ENCODE measurements at regions not wholly inside any gene's neighbourhood (a gene's known extent, or its start where the extent isn't known, plus 50 kb on each side); places are given as distances from the start of the nearest gene placed in this dataset.

DNA sequence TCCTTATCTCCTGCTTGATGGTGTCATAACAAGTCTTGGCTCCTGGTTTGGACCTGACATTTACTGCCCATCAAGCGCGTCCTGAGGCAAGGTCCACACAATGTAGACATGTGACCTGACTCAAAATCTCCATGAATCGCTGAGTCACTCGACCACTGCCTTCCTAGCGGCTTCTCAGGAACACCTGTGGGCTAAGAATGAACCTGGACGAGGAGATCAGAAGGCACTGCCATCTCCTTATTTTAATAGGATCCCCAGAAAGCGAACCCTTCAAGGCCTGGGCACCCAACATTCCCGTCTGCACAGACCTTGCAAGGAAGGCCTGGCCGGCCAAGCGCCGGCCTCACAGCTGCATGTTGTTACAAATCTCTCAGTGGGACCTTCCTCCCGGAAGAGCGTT lies 60.6 kb upstream of the IRX1 start:
- Mint-ChIP-seq H3K9me3 (peaks cover 21% of the 10 kb centered on the region), H3K27ac (no peak overlapping the region), H3K36me3 (no peaks in the 10 kb centered on the region), H3K4me1 (ENCODE audit: unreplicated experiment) (peaks cover 12% of the 10 kb centered on the region), H3K27me3 (no peaks in the 10 kb centered on the region), H3K4me3 (no peak overlapping the region)
- DNase-seq (ENCODE audit: extremely low spot score, unreplicated experiment) = no peak
- no peak for TF ChIP-seq CTCF (conservative IDR thresholded peaks at IDR 0.05)

DNA sequence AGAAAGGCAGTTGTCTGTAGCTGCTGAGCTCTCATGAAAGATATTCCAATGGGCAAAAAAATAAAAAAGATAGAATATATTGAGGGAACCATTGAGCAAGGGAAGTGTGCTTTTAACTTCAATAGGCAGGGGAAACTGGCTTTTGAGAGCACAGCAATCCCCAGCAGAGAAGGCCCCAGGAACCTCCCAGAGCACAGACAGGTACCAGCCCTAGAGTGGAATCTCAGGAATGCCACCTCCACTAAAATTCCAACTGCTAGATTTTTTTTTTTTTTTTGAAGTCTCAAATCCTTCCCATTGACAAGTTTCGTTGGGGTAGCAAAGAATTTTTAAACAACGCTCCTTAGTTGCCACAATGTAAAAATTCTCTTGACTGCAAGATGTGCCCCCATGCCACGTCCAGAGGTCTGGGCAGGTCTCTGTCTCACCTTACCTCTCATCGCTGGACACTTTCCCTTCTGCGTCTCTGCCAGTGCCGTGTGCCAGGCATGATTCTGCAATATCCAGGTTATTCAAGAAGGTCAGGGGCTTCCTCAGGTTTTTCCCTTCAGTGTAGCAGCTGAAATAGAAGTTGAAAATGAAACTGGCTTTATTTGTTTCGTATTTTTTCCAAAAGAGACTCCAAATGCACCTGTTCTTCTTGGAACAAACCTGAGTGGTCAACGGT lies 64.2 kb upstream of the IRX1 start:
- DNase-seq (ENCODE audit: extremely low spot score, unreplicated experiment) = no peak
- Mint-ChIP-seq H3K4me3 (no peak overlapping the region), H3K36me3 (no peaks in the 10 kb centered on the region), H3K9me3 (peaks cover 11% of the 10 kb centered on the region), H3K27me3 (no peaks in the 10 kb centered on the region), H3K27ac (peak overlapping the region; percentile 64), H3K4me1 (ENCODE audit: unreplicated experiment) (peaks cover 12% of the 10 kb centered on the region)
- no peak for TF ChIP-seq CTCF (conservative IDR thresholded peaks at IDR 0.05)

DNA sequence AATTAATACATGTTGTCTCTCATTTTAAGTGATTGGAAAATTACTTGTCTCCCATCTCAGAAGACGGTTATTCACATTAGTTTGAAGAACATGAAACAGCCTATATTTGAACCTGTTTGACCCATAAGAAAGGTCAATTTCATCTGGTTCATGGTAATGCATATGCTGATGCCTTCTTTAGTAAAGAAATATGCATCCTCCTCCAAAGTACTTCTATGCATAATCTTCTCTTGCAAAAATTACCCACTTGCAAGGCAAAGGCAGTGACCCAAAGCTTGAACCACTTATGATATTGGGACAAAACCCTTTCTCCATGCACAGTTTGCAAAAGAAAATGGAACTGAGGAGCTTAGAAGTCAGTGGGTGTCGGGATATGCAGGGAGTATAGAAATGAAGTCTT lies 65.4 kb upstream of the IRX1 start:
- no peak overlapping the region for H3K27ac Mint-ChIP-seq
- no peak for TF ChIP-seq CTCF (conservative IDR thresholded peaks at IDR 0.05)
- no peak overlapping the region for H3K4me3 Mint-ChIP-seq
- H3K4me1 Mint-ChIP-seq (ENCODE audit: unreplicated experiment) = peaks cover 12% of the 10 kb centered on the region
- DNase-seq (ENCODE audit: extremely low spot score, unreplicated experiment) = no peak
- H3K9me3 Mint-ChIP-seq = peaks cover 18% of the 10 kb centered on the region
- no peaks in the 10 kb centered on the region for H3K36me3 Mint-ChIP-seq
- no peaks in the 10 kb centered on the region for H3K27me3 Mint-ChIP-seq

DNA sequence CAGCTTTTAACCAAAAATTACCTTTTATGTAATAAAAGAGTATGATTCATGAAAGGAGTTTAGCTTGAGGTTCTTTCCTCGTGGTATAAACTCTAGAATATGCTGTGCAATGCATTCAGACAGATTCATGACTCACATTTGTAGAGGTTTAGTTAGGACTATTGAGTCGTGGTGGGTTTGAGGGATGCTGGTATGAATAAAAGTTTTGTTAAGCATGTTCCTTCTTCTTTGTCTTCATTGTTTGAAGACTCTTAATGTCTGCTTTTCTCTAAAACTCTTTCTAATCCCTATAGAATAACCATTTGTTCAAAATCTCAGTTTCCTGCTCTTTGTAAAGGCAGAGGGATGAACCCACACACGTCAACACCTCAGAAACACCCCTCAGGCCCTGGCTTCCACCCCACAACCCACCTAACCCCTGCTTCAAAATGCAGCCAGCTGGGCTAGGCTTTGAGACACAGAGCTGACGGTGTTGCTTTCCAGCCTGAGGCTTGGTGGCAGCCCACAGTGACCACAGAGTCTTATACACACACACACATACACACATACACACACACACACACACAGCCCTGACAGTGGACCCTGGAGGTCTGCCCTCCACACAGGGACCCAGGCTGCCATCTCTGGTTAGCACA lies 69.0 kb upstream of the IRX1 start:
- peaks cover 19% of the 10 kb centered on the region for H3K9me3 Mint-ChIP-seq
- H3K4me1 Mint-ChIP-seq (ENCODE audit: unreplicated experiment) = peaks cover 12% of the 10 kb centered on the region
- no peak overlapping the region for H3K27ac Mint-ChIP-seq
- H3K36me3 Mint-ChIP-seq = no peaks in the 10 kb centered on the region
- no peak overlapping the region for H3K4me3 Mint-ChIP-seq
- peaks cover 5% of the 10 kb centered on the region for H3K27me3 Mint-ChIP-seq
- TF ChIP-seq CTCF (conservative IDR thresholded peaks at IDR 0.05) = no peak
- DNase-seq (ENCODE audit: extremely low spot score, unreplicated experiment) = no peak

DNA sequence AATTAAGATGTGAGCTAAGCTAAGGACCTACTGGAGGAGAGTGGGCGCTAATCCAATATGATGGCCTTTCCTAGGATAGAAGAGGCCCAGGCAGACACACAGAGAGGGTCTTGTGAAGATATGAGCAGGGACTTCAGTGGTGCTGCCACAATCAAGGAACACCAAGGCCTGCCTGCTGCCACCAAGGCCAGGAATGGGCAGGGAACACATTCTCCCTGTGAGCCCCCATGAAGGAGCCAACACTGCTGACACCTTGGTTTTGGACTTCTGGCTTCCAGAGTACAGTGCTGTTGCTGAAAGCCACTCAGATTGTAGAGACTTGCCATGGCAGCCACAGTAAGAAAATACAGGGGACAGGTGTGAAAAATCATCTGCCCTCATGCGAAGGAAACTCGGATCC lies 73.1 kb upstream of the IRX1 start:
- H3K4me1 Mint-ChIP-seq (ENCODE audit: unreplicated experiment) = peaks cover 3% of the 10 kb centered on the region
- no peak overlapping the region for H3K27ac Mint-ChIP-seq
- DNase-seq (ENCODE audit: extremely low spot score, unreplicated experiment) = no peak
- H3K9me3 Mint-ChIP-seq = peaks cover 21% of the 10 kb centered on the region
- peaks cover 5% of the 10 kb centered on the region for H3K27me3 Mint-ChIP-seq
- TF ChIP-seq CTCF (conservative IDR thresholded peaks at IDR 0.05) = no peak
- no peak overlapping the region for H3K4me3 Mint-ChIP-seq
- no peaks in the 10 kb centered on the region for H3K36me3 Mint-ChIP-seq

Data from type B pancreatic cell (in vitro differentiated cells).